GM18498 (cell line): ENCODE measurements at regions not wholly inside any gene's neighbourhood (a gene's known extent, or its start where the extent isn't known, plus 50 kb on each side); places are given as distances from the start of the nearest gene placed in this dataset.
"Not testable (repeated sequence)": the region's sequence is repeated elsewhere in the genome, so short reads cannot be mapped to it uniquely, and the experiment has no call there.

ENCODE experiments used
- ATAC-seq: cut with Tn5 transposase; IDR thresholded peaks from one replicate; pipeline ENCODE4 v1.9.1; 2021; ENCODE audit warnings: mild to moderate bottlenecking, moderate library complexity; ENCODE audit not compliant: unreplicated experiment

- no peak for ATAC-seq
These were observed 1140.2 kb downstream of the FAM133A start for GRCh38 chrX:94814216-94814615.

- no peak for ATAC-seq
These were observed 1156.7 kb downstream of the FAM133A start for GRCh38 chrX:94830717-94831116.

DNA sequence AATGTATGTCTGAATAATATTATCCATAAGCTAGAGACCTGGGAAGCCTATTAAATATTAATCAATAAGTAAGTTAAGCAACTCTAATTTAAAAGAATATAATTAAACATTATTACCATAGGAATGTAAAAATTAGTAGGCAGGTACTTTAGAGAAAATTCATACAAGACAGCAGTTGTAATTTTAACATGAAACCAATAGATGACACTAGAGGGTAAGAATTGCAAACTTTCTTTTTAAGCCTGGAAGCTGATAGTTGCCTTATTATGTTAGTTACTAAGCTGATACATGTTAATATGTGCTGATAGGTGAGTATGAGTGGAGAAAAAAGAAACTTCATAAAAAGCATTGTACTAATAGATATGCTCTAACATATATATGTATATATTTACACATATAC lies 1157.4 kb downstream of the FAM133A start:
- no peak for ATAC-seq

DNA sequence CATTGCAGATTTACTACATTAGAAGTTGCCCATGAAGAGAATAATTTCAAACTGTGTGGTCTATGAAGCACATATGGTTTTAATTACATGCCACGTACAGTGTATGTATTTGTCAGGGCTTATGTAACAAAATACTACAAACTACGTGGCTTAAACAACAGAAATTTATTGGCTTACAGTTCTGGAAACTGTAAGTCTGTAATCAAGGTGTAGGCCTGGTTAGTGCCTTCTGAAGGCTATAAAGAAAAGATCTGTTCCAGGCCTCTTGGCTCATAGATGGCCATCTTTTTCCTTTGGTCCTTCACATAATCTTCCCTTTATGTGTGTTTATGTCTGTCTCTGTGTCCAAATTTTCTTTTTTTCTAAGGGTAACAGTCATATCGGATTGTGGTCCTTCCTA lies 1160.2 kb downstream of the FAM133A start:
- ATAC-seq, result no peak

- no peak for ATAC-seq
These were observed 1176.8 kb downstream of the FAM133A start for GRCh38 chrX:94850811-94851210.

- no peak for ATAC-seq
These were observed 1180.2 kb downstream of the FAM133A start for GRCh38 chrX:94854251-94854650.

DNA sequence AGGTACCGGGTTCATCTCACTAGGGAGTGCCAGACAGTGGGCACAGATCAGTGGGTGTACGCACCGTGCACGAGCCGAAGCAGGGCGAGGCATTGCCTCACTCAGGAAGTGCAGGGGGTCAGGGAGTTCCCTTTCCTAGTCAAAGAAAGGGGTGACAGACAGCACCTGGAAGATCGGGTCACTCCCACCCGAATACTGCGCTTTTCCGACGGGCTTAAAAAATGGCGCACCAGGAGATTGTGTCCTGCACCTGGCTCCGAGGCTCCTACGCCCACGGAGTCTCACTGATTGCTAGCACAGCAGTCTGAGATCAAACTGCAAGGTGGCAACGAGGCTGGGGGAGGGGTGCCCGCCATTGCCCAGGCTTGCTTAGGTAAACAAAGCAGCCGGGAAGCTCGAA lies 1188.5 kb downstream of the FAM133A start:
- not testable (repeated sequence) for ATAC-seq

DNA sequence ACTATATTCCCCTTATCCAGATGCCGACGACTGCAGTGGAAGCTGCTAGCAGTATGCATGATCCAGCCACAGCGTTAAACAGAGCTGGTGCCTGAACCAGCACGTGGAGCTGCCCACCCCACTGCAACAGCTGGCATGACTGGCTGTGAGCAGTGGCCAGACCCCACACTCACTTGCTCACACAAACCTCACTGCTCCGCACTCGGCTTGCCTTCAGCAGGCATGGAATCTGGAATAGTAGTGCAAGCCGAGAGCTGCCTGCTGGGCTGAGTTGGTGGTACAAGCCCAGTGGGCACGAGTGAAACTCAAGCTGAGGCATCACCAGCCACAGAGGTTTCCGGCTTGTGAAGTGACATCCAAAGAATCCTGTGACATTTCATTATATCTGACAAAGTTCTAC lies 1197.6 kb downstream of the FAM133A start:
- ATAC-seq, result no peak

- no peak for ATAC-seq
These were observed 1227.8 kb downstream of the FAM133A start for GRCh38 chrX:94901849-94902248.

GRCh38 chrX:94908171-94908570 lies 1234.2 kb downstream of the FAM133A start:
- ATAC-seq, result no peak

GRCh38 chrX:94908648-94909047 lies 1234.6 kb downstream of the FAM133A start:
- ATAC-seq, result no peak

DNA sequence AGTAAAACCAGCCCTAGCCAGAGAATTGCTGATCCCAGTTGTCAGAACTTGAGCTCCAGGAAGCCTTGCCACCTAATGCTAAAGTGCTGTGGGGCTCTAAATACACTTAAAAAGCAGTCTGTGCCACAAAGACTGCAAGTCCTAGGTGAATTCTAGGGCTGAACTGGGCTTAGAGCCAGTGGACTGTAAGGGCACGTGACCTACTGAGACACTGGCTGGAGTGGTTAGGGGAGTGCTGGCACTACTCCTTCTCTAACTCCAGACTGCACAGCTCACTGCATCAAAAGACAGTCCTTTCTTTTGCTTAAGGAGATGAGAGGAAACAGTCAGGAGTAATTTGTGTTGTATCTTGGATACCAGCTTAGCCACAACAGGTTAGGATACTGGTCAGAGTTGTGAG lies 1240.2 kb downstream of the FAM133A start:
- no peak for ATAC-seq

- ATAC-seq, result no peak
These were observed 1258.4 kb downstream of the FAM133A start for GRCh38 chrX:94932278-94932965.

- ATAC-seq, result no peak
These were observed 1262.7 kb downstream of the FAM133A start for GRCh38 chrX:94936722-94937121.

GRCh38 chrX:94937491-94937890 lies 1263.5 kb downstream of the FAM133A start:
- ATAC-seq, result no peak

GRCh38 chrX:94942603-94943002 lies 1268.6 kb downstream of the FAM133A start:
- ATAC-seq, result no peak

- ATAC-seq, result not testable (repeated sequence)
These were observed 1272.1 kb downstream of the FAM133A start for GRCh38 chrX:94946137-94946536.

GRCh38 chrX:94961730-94962129 lies 1287.7 kb downstream of the FAM133A start:
- no peak for ATAC-seq

DNA sequence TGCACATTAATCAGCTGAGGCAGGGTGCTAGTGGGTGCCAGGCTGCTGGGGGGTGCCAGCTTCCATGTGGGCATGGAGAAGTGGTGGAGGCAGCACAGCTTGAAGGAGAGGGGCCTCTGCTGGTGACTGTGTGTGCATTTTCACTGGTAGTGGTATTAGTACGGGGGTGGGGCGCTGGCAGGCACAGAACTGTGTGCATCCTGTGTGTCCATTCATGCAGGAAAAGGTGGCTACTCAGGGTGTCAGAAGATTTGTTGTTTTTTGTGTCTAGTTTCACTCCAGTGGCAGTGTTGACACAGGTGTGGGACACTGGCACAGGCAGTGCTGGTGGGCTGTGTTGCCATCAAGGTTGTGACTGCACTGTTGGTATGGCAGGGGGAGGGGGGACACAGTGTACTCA lies 1303.6 kb downstream of the FAM133A start:
- no peak for ATAC-seq

DNA sequence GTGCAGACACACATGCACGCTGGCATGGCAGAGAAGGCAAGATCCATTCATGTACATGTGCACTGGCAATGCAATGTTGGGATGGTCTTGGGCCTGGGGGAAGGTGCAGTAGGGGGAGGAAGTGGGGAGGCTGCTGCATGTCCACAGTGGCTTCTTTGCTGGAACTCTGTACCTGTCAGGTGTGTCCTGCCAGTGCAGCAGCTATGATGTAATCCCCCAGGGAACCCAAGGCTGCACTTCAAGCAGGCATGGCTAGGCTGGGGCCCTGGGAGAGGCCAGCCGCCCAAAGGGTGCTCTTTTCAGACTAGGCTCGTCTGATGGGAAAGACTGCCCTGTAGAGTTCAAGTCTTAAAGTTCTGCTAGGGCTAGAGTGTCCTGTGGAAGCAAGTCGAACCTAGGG lies 1304.0 kb downstream of the FAM133A start:
- ATAC-seq, result no peak
